Panc1 (cell line): ENCODE measurements at regions not wholly inside any gene's neighbourhood (a gene's known extent, or its start where the extent isn't known, plus 50 kb on each side); places are given as distances from the start of the nearest gene placed in this dataset.

Source experiments
- ATAC-seq: fragments of 200-7000 bp; cut with Tn5 transposase; 2 replicates; pipeline ENCODE4 v1.9.1; 2020; ENCODE audit warnings: mild to moderate bottlenecking, moderate library complexity
- BruUV-seq: library from RNA; stranded (reverse); fragments of 400-500 nt; replicated peaks from 2 replicates; lab custom pipeline; 2021; lab: Mats Ljungman, UMichigan
- CTCF ChIA-PET: fragments of 300-600 bp; sonication (Branson Sonifier 250); formaldehyde crosslinking; loops from one replicate; lab custom pipeline; 2022; ENCODE audit warnings: antibody characterized with exemption; lab: Charles Lee
- POLR2A ChIA-PET: fragments of 300-600 bp; sonication (Branson Sonifier 250); formaldehyde crosslinking; loops from one replicate; lab custom pipeline; 2022; ENCODE audit warnings: antibody characterized with exemption; lab: Charles Lee
- DNase-seq: peaks from one replicate; pipeline ENCODE4 v3.0.0-alpha.2; 2010; ENCODE audit warnings: low read depth, low spot score
- H3K27ac ChIP-seq: 2 replicates; pipeline ENCODE4 v1.5.1; 2011; ENCODE audit warnings: mild to moderate bottlenecking, low read length, inconsistent platforms
- H3K27me3 ChIP-seq: fragments of 200-500 bp; sonication (Bioruptor generic); 2 replicates; pipeline ENCODE4 v1.6.0; 2014; ENCODE audit warnings: low read length, inconsistent platforms; ENCODE audit not compliant: control insufficient read depth, insufficient read depth
- H3K36me3 ChIP-seq: fragments of 200-500 bp; sonication (Bioruptor generic); 2 replicates; pipeline ENCODE4 v1.5.1; 2014; ENCODE audit warnings: inconsistent platforms, mild to moderate bottlenecking, low read length, moderate library complexity; ENCODE audit not compliant: control insufficient read depth, insufficient read depth
- H3K4me1 ChIP-seq: 2 replicates; pipeline ENCODE4 v1.5.1; 2011; ENCODE audit warnings: inconsistent platforms, mild to moderate bottlenecking, low read length, moderate library complexity; ENCODE audit not compliant: control insufficient read depth, insufficient read depth
- H3K4me3 ChIP-seq, 2 experiments: 2 replicates each; pipeline ENCODE4 v1.5.1; 2011 to 2012; ENCODE audit warnings: low read depth in 2 of 2, low read length in 2 of 2, mild to moderate bottlenecking in 2 of 2, inconsistent platforms in 1 of 2, moderate library complexity in 1 of 2
- H3K9me3 ChIP-seq: fragments of 200-500 bp; sonication (Bioruptor generic); 2 replicates; pipeline ENCODE4 v1.5.1; 2014; ENCODE audit warnings: low read depth, mild to moderate bottlenecking, inconsistent platforms, low read length, moderate library complexity; ENCODE audit not compliant: control insufficient read depth, insufficient read depth
- CTCF ChIP-seq: fragments of 450-650 bp; IDR thresholded peaks from 2 replicates; pipeline ENCODE4 v1.5.1; 2017; ENCODE audit warnings: mild to moderate bottlenecking
- POLR2AphosphoS5 ChIP-seq: IDR thresholded peaks from 2 replicates; pipeline ENCODE4 v1.6.1; 2012; ENCODE audit warnings: mild to moderate bottlenecking, low read depth, low read length, moderate library complexity
- REST ChIP-seq, 2 experiments: IDR thresholded peaks; 2 replicates each; pipeline ENCODE4 v1.6.1; 2011 to 2012; ENCODE audit warnings: low read depth in 2 of 2, control low read depth in 1 of 2, low read length in 1 of 2, mild to moderate bottlenecking in 1 of 2, moderate library complexity in 1 of 2; ENCODE audit not compliant: insufficient read depth in 1 of 2
- SIN3A ChIP-seq: IDR thresholded peaks from 2 replicates; pipeline ENCODE4 v1.6.1; 2012; ENCODE audit warnings: low read depth, mild to moderate bottlenecking, low read length, moderate library complexity, borderline replicate concordance; ENCODE audit not compliant: insufficient read depth
- TCF7L2 ChIP-seq: IDR thresholded peaks from 2 replicates; pipeline ENCODE4 v1.6.1; 2011; ENCODE audit warnings: mild to moderate bottlenecking, low read depth, low read length, inconsistent platforms
- in situ Hi-C: cut with HindIII; loops from 2 replicates; pipeline ENCODE4 v1.10.0; 2016; ENCODE audit warnings: low sequenced_read_pairs, low pct_unique_long_range_greater_than_20kb
- intact Hi-C: fragments of 100-400 bp; cut with micrococcal nuclease; formaldehyde crosslinking; loops from one replicate; pipeline ENCODE4 v1.10.0; 2022; ENCODE audit not compliant: unreplicated experiment

GRCh38 chr1:82445132-82445531 is 644.4 kb downstream of the ADGRL2 start:
- 0 out of 2 replicates have a peak, but pooled peaks cover 6% of the 10 kb centered on the region for H3K9me3 ChIP-seq
- H3K27me3 ChIP-seq: no peaks in the 10 kb centered on the region
- no peak overlapping the region for H3K27ac ChIP-seq
- CTCF ChIA-PET: no interaction called here
- H3K36me3 ChIP-seq: no peaks in the 10 kb centered on the region
- DNase-seq (no peak), ATAC-seq (no peak)
- in situ Hi-C loops: no loop called here
- TF ChIP-seq SIN3A: no peak
- TF ChIP-seq TCF7L2: no peak
- no peak for TF ChIP-seq POLR2AphosphoS5
- no peak for TF ChIP-seq CTCF
- no peak for TF ChIP-seq REST (IDR thresholded peaks at IDR 0.05; ENCODE audit: insufficient read depth in 1 of 2, low read depth in 2 of 2, low read length in 1 of 2)
- no TSS peak for BruUV-seq
- POLR2A ChIA-PET: no interaction called here
- intact Hi-C loops: no loop called here
- H3K4me3 ChIP-seq: no peak overlapping the region
- H3K4me1 ChIP-seq: no peaks in the 10 kb centered on the region

- no peaks in the 10 kb centered on the region for H3K27me3 ChIP-seq
- POLR2A ChIA-PET: no interaction called here
- in situ Hi-C loops (no loop called here), intact Hi-C loops (no loop called here)
- no peak for DNase-seq
- H3K4me1 ChIP-seq: no peaks in the 10 kb centered on the region
- H3K36me3 ChIP-seq: no peaks in the 10 kb centered on the region
- no peak overlapping the region for H3K27ac ChIP-seq
- CTCF ChIA-PET: no interaction called here
- no TSS peak for BruUV-seq
- H3K4me3 ChIP-seq: no peak overlapping the region
- H3K9me3 ChIP-seq: 0 out of 2 replicates have a peak, but pooled peaks cover 6% of the 10 kb centered on the region
- TF ChIP-seq TCF7L2 (no peak), POLR2AphosphoS5 (no peak), REST (IDR thresholded peaks at IDR 0.05; ENCODE audit: insufficient read depth in 1 of 2, low read depth in 2 of 2, low read length in 1 of 2) (no peak), CTCF (no peak), SIN3A (no peak)
- ATAC-seq: no peak
Observed at GRCh38 chr1:82441402-82441801, 640.7 kb downstream of the ADGRL2 start.
